AG04450 (cell line): ENCODE measurements at regions not wholly inside any gene's neighbourhood (a gene's known extent, or its start where the extent isn't known, plus 50 kb on each side); places are given as distances from the start of the nearest gene placed in this dataset.

Experiments used
- CTCF ChIA-PET: fragments of 300-600, 350-600 bp; formaldehyde crosslinking; extraction: SDS; loops from one replicate; lab custom pipeline; 2022; ENCODE audit warnings: antibody characterized with exemption, inconsistent platforms; lab: Charles Lee
- POLR2A ChIA-PET: fragments of 350-600 bp; formaldehyde crosslinking; extraction: SDS; loops from one replicate; lab custom pipeline; 2021; ENCODE audit warnings: antibody characterized with exemption, inconsistent platforms; lab: Yijun Ruan, JAX
- DNase-seq: peaks from one replicate; pipeline ENCODE4 v3.0.0-alpha.2; 2011; ENCODE audit warnings: low read depth, low spot score
- H3K27ac ChIP-seq: one replicate; pipeline ENCODE4 v1.5.1; 2012; ENCODE audit warnings: low read depth, low read length, control low read depth
- H3K27me3 ChIP-seq: one replicate; pipeline ENCODE4 v1.6.0; 2012; ENCODE audit warnings: low read length; ENCODE audit not compliant: control insufficient read depth, insufficient read depth
- H3K4me3 ChIP-seq: 2 replicates; pipeline ENCODE4 v1.5.1; 2011; ENCODE audit warnings: mild to moderate bottlenecking, low read depth, low read length, control low read depth
- H3K9me3 ChIP-seq: 2 replicates; pipeline ENCODE4 v1.5.1; 2012; ENCODE audit warnings: low read length; ENCODE audit not compliant: control insufficient read depth, insufficient read depth
- CTCF ChIP-seq: IDR thresholded peaks from 2 replicates; pipeline ENCODE4 v1.5.1; 2011; ENCODE audit warnings: low read depth, low read length, control low read depth, inconsistent platforms

GRCh38 chr4:147129687-147130086 lies 184.0 kb upstream of the TTC29 start:
- Histone ChIP-seq H3K9me3 (no peaks in the 10 kb centered on the region), H3K27ac (no peak overlapping the region), H3K4me3 (no peak overlapping the region), H3K27me3 (no peaks in the 10 kb centered on the region)
- DNase-seq, result no peak
- ChIA-PET CTCF (interaction anchor here (0.6 kb wide), 1 partner anchor 32 kb away, joined by 3 read pairs; no protein-coding TSS in a partner anchor), POLR2A (interaction anchor here (0.6 kb wide), 1 partner anchor 610 kb away, joined by 3 read pairs; no protein-coding TSS in a partner anchor)
- TF ChIP-seq CTCF, result no peak

GRCh38 chr4:147134536-147135210 lies 189.0 kb upstream of the TTC29 start:
- no peak for DNase-seq
- no peak overlapping the region for H3K4me3 ChIP-seq
- H3K27ac ChIP-seq, result no peak overlapping the region
- CTCF ChIA-PET, result interaction anchor here (0.9 kb wide), 1 partner anchor 384 kb away, joined by 3 read pairs; no protein-coding TSS in a partner anchor
- POLR2A ChIA-PET, result interaction anchor here (0.7 kb wide), 1 partner anchor 47 kb away, joined by 3 read pairs; no protein-coding TSS in a partner anchor
- TF ChIP-seq CTCF, result no peak
- no peaks in the 10 kb centered on the region for H3K27me3 ChIP-seq
- no peaks in the 10 kb centered on the region for H3K9me3 ChIP-seq

GRCh38 chr4:147136310-147136709 lies 190.6 kb upstream of the TTC29 start:
- ChIA-PET CTCF (interaction anchor here (0.8 kb wide), 1 partner anchor 454 kb away, joined by 3 read pairs; no protein-coding TSS in a partner anchor), POLR2A (no interaction called here)
- DNase-seq, result peak; percentile 61
- Histone ChIP-seq H3K27ac (no peak overlapping the region), H3K27me3 (no peaks in the 10 kb centered on the region), H3K9me3 (no peaks in the 10 kb centered on the region), H3K4me3 (no peak overlapping the region)
- no peak for TF ChIP-seq CTCF

GRCh38 chr4:147136751-147137150 lies 191.1 kb upstream of the TTC29 start:
- Histone ChIP-seq H3K4me3 (no peak overlapping the region), H3K27ac (no peak overlapping the region), H3K27me3 (no peaks in the 10 kb centered on the region), H3K9me3 (no peaks in the 10 kb centered on the region)
- POLR2A ChIA-PET, result no interaction called here
- CTCF ChIA-PET, result interaction anchor here (0.8 to 1.2 kb wide), 2 partner anchors 39 to 453 kb away, joined by 3 to 6 read pairs; no protein-coding TSS in a partner anchor
- no peak for TF ChIP-seq CTCF
- no peak for DNase-seq

- H3K9me3 ChIP-seq, result no peaks in the 10 kb centered on the region
- POLR2A ChIA-PET, result no interaction called here
- TF ChIP-seq CTCF, result no peak
- no peak overlapping the region for H3K27ac ChIP-seq
- DNase-seq, result no peak
- CTCF ChIA-PET, result interaction anchor here (0.8 to 1.2 kb wide), 3 partner anchors 34 to 453 kb away, joined by 3 to 6 read pairs (median 3); no protein-coding TSS in a partner anchor
- H3K27me3 ChIP-seq, result no peaks in the 10 kb centered on the region
- H3K4me3 ChIP-seq, result no peak overlapping the region
These were observed 191.6 kb upstream of the TTC29 start for GRCh38 chr4:147137280-147137679.
